ENCODE measurements at regions not wholly inside any gene's neighbourhood (a gene's known extent, or its start where the extent isn't known, plus 50 kb on each side); places are given as distances from the start of the nearest gene placed in this dataset.

DNA sequence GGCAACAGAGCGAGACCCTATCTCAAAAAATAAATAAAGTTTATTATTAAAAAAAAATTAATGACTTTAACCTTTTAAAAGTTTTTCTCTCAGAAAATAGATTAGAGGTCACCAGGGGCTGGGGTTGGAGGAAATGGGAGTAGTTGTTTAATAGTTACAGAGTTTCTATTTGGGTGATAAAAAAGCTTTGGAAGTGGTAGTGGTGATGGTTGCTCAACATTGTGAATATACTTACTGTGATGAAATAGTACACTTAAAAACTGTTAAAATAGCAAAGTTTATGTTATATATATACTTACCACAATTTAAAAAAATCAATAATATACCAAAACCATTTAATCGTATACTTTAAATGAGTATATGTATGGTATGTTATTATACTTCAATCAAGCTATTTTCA, 59.6 kb downstream of the ARL6IP4 start:
- no peak for DNase-seq

DNA sequence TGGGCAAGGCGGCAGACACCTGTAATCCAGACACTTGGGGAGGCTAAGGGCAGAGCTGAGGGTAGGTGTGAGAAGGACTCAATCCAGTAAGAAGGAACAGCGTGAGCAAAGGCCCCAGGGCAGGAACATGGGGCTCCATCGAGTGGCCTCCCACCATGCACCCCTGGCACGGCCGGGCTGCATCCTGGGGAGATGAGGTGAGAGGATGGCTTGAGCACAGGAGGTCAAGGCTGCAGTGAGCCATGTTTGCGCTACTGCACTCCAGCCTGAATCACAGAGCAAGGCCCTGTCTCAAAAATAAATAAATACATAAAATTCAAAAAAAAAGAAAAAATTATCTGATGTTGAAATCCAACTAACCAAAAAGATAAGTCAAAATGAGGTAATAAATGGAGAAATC, 58.5 kb downstream of the ARL6IP4 start:
- no peak for DNase-seq

DNA sequence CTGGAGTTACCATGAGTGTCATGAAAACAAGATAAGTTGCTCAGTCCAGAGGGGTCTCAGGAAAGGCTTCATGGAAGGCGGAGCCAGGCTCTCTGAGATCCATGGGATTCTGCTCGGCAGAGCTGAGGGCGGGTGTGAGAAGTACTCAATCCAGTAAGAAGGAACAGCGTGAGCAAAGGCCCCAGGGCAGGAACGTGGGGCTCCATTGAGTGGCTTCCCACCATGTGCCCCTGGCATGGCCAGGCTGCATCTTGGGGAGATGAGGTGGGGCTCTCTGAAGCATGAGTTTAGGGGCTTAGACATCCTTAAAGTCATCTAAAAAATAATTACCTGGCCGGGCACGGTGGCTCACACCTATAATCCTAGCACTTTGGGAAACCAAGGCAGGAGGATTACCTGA, 58.0 kb downstream of the ARL6IP4 start:
- no peak for DNase-seq

DNA sequence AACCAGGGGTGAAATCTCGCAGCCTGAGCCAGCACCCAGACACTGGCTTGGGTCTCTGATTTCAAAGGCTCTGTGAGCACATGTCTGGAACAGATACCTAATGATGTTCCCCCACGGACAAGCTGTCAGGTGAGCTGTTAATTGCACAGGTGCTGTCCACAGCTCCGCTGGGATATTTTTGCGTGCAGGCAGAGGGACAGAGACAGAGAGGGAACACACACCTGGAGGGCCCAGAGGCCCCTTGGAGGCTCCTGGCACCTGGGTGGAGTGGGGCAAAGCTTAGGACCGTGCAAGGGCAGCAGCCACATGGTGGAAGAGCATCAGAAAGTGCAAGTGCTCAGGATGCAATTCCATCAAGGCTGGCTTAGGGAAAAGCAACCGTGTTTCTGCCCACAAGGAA, 57.3 kb downstream of the ARL6IP4 start:
- no peak for DNase-seq

DNA sequence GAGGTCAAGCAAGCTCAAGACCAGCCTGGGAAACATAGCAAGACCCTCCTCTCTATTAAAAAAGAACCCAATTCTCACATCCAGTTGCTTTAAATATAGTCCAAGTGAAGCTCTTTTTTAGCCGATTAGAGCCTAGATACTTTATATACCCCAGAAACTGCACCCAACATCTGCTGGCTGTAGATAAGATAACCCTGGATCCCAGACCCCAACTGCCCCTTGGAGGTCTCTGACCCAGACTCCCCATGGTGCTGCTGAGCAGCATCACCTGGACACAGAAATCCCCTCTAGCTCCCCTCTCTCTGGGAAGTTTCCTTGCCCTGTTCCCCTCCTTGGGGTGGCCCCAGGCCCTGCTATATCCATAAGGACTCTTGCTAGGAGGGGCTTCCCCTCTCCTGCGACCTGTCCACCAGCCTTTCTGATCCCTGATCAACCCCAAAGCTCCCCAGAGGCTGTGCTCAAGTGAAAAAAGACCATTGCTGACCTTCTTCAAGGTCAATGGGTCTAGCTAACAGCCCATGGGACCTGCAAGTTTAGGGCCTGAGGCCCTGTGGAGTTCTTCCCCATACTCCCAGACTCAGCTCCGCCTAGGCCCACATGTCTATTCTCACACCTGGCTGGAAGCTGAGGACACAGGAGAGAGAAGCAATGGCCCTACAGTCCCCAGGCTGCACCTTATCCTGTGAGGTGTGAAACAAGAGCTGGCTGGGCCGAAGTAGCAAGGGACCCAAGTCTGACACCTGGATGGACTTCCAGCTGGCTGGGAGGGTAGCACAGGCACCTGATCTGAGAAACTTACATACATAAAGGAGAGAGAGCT, 56.2 kb downstream of the ARL6IP4 start:
- no peak for DNase-seq

DNA sequence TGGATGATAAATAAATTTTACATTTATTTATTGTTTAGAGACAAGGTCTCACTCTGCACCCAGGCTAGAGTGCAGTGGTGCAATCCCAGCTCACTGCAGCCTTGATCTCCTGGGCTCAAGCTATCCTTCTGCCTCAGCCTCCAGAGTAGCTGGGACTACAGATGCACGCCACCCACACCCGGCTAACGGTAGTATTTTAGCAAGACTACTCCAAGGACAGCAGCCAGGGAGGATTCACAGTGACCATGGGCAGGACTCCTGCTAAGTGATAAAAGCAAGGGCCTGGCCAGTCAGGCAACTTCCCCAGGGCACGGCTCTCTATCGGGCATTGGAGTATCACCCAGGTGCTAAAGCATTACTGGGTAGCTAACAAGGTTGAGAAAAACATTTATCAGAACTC, 55.4 kb downstream of the ARL6IP4 start:
- no peak for DNase-seq

DNA sequence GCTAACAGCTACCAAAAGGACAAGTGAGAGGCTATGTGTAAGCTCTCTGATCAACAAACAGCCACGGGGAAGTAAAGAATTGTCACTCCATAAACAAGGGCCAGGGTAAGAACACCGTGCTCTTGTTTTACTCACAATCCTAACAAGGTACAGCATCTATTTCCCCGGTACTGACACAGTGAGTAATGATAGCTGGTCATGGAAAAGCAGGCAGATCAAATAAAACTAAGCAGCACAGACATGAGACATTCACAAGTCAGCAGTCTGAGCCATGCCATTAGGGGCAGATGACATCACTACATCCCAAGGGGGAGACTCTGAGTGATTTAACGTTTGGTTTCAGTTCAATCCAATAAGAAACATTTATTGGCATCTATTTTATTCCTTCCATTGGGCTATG, 54.4 kb downstream of the ARL6IP4 start:
- no peak for DNase-seq

GRCh38 chr12:123034022-123034541, 53.6 kb downstream of the ARL6IP4 start:
- DNase-seq: no peak

GRCh38 chr12:123033392-123034021, 53.0 kb downstream of the ARL6IP4 start:
- DNase-seq: no peak

- DNase-seq: no peak
Observed at GRCh38 chr12:123032736-123033391, 52.4 kb downstream of the ARL6IP4 start.

Measured in T-helper 2 cell (primary cell).